NT2/D1 (cell line): ENCODE measurements at regions not wholly inside any gene's neighbourhood (a gene's known extent, or its start where the extent isn't known, plus 50 kb on each side); places are given as distances from the start of the nearest gene placed in this dataset.
"Not testable (repeated sequence)": the region's sequence is repeated elsewhere in the genome, so short reads cannot be mapped to it uniquely, and the experiment has no call there.

ENCODE experiments used
- DNase-seq: peaks from one replicate; pipeline ENCODE4 v3.0.0-alpha.2; 2011; ENCODE audit warnings: low read depth, low spot score
- H3K27me3 ChIP-seq: 2 replicates; pipeline ENCODE4 v1.6.0; 2011; ENCODE audit warnings: mild to moderate bottlenecking; ENCODE audit not compliant: insufficient read length, insufficient read depth
- H3K36me3 ChIP-seq: 2 replicates; pipeline ENCODE4 v1.6.1; 2011; ENCODE audit warnings: mild to moderate bottlenecking, low read length, mixed read lengths; ENCODE audit not compliant: insufficient read depth, insufficient read length
- H3K4me1 ChIP-seq: 2 replicates; pipeline ENCODE4 v1.5.1; 2011; ENCODE audit not compliant: insufficient read depth, insufficient read length
- H3K4me3 ChIP-seq: 2 replicates; pipeline ENCODE4 v1.5.1; 2011; ENCODE audit warnings: low read depth; ENCODE audit not compliant: insufficient read length
- H3K9ac ChIP-seq: 2 replicates; pipeline ENCODE4 v1.6.0; 2011; ENCODE audit warnings: low read depth; ENCODE audit not compliant: insufficient read length
- H3K9me3 ChIP-seq: 2 replicates; pipeline ENCODE4 v1.5.1; 2011; ENCODE audit warnings: mild to moderate bottlenecking, low read length; ENCODE audit not compliant: insufficient read depth
- SUZ12 ChIP-seq: IDR thresholded peaks from 2 replicates; pipeline ENCODE4 v1.6.1; 2011; ENCODE audit not compliant: insufficient read length, insufficient read depth; ENCODE audit errors: extremely low read depth
- YY1 ChIP-seq: IDR thresholded peaks from 2 replicates; pipeline ENCODE4 v1.6.1; 2011; ENCODE audit not compliant: insufficient read length, insufficient read depth
- ZNF274 ChIP-seq: IDR thresholded peaks from 2 replicates; pipeline ENCODE4 v1.6.1; 2011; ENCODE audit warnings: mild to moderate bottlenecking, low read depth, low read length

GRCh38 chr13:50544211-50544610, 299.3 kb downstream of the DLEU7 start:
- H3K9me3 ChIP-seq, result no peaks in the 10 kb centered on the region
- TF ChIP-seq SUZ12, result no peak
- H3K4me1 ChIP-seq, result no peaks in the 10 kb centered on the region
- H3K36me3 ChIP-seq, result no peaks in the 10 kb centered on the region
- H3K27me3 ChIP-seq, result no peaks in the 10 kb centered on the region
- DNase-seq, result no peak
- H3K4me3 ChIP-seq, result no peak overlapping the region
- no peak overlapping the region for H3K9ac ChIP-seq

- H3K27me3 ChIP-seq, H3K4me1 ChIP-seq, H3K4me3 ChIP-seq, DNase-seq, H3K36me3 ChIP-seq, H3K9ac ChIP-seq, H3K9me3 ChIP-seq: not testable (repeated sequence)
These were observed 296.3 kb downstream of the DLEU7 start for GRCh38 chr13:50547175-50547574.

GRCh38 chr13:50548586-50548985, 294.9 kb downstream of the DLEU7 start:
- TF ChIP-seq SUZ12 (no peak), ZNF274 (no peak), YY1 (no peak)
- Histone ChIP-seq H3K9ac (no peak overlapping the region), H3K4me3 (no peak overlapping the region), H3K27me3 (no peaks in the 10 kb centered on the region), H3K36me3 (no peaks in the 10 kb centered on the region), H3K9me3 (no peaks in the 10 kb centered on the region), H3K4me1 (no peaks in the 10 kb centered on the region)
- DNase-seq, result no peak

- no peak for DNase-seq
- Histone ChIP-seq H3K4me3 (no peak overlapping the region), H3K4me1 (no peaks in the 10 kb centered on the region), H3K36me3 (no peaks in the 10 kb centered on the region), H3K27me3 (no peaks in the 10 kb centered on the region), H3K9ac (no peak overlapping the region), H3K9me3 (no peaks in the 10 kb centered on the region)
- TF ChIP-seq ZNF274, result no peak
- TF ChIP-seq SUZ12, result no peak
- TF ChIP-seq YY1, result no peak
These were observed 294.1 kb downstream of the DLEU7 start for GRCh38 chr13:50549221-50549942.

GRCh38 chr13:50550151-50550550, 293.3 kb downstream of the DLEU7 start:
- no peak for DNase-seq
- Histone ChIP-seq H3K9me3 (no peaks in the 10 kb centered on the region), H3K4me3 (no peak overlapping the region), H3K4me1 (no peaks in the 10 kb centered on the region), H3K9ac (no peak overlapping the region), H3K27me3 (no peaks in the 10 kb centered on the region), H3K36me3 (no peaks in the 10 kb centered on the region)
- TF ChIP-seq SUZ12, result no peak
- TF ChIP-seq ZNF274, result no peak
- TF ChIP-seq YY1, result no peak

- H3K9me3 ChIP-seq, result no peaks in the 10 kb centered on the region
- no peaks in the 10 kb centered on the region for H3K36me3 ChIP-seq
- no peak for DNase-seq
- H3K9ac ChIP-seq, result no peak overlapping the region
- TF ChIP-seq SUZ12, result no peak
- TF ChIP-seq YY1, result no peak
- no peak for TF ChIP-seq ZNF274
- no peaks in the 10 kb centered on the region for H3K27me3 ChIP-seq
- H3K4me3 ChIP-seq, result no peak overlapping the region
- H3K4me1 ChIP-seq, result no peaks in the 10 kb centered on the region
These were observed 291.0 kb downstream of the DLEU7 start for GRCh38 chr13:50552424-50552966.

- Histone ChIP-seq H3K4me3 (no peak overlapping the region), H3K4me1 (no peaks in the 10 kb centered on the region), H3K27me3 (no peaks in the 10 kb centered on the region), H3K9me3 (no peaks in the 10 kb centered on the region), H3K9ac (no peak overlapping the region), H3K36me3 (no peaks in the 10 kb centered on the region)
- DNase-seq, result no peak
- no peak for TF ChIP-seq ZNF274
- no peak for TF ChIP-seq SUZ12
- no peak for TF ChIP-seq YY1
These were observed 281.8 kb downstream of the DLEU7 start for GRCh38 chr13:50561739-50562138.

GRCh38 chr13:50566646-50567045, 276.8 kb downstream of the DLEU7 start:
- Histone ChIP-seq H3K9me3 (no peaks in the 10 kb centered on the region), H3K27me3 (no peaks in the 10 kb centered on the region), H3K4me1 (no peaks in the 10 kb centered on the region), H3K36me3 (no peaks in the 10 kb centered on the region), H3K9ac (no peak overlapping the region), H3K4me3 (no peak overlapping the region)
- no peak for DNase-seq
- TF ChIP-seq SUZ12 (no peak), ZNF274 (no peak), YY1 (no peak)
